ENCODE measurements at regions not wholly inside any gene's neighbourhood (a gene's known extent, or its start where the extent isn't known, plus 50 kb on each side); places are given as distances from the start of the nearest gene placed in this dataset.

- intact Hi-C loops (cut with micrococcal nuclease) = no loop called here
Observed at GRCh38 chr5:5575461-5575860, 153.0 kb downstream of the ICE1 start.

DNA sequence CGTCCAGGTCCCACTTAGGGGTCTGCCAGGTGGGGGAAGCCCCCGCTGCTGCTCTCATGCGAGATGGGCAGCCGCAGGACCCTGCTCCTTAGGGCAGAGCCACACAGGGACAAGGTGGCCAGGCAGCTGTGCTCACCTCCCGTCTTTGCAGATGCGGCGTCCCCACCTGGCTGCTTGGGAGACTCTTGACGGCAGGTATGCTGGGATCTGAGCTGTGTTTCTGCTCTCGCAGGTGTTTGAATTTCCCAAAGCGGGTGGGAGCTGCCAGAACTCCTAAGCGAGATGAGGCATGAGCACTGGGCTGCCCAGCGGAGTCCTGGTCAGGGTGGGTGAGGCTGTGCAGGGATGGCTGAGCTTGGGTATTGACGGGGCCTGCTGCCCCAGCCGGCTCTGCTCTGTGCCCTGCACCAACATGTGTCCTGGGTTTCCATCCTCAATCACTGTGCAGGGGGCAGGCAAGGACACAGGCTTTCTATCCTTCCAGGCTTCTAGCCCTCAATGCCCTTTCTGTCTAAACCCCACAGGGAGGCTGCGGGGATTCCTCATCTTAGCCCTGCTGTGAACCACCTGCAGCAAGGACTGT, 151.4 kb downstream of the ICE1 start:
- intact Hi-C loops (cut with micrococcal nuclease) = no loop called here

GRCh38 chr5:5572976-5573797, 150.7 kb downstream of the ICE1 start:
- intact Hi-C loops (cut with micrococcal nuclease) = no loop called here

- intact Hi-C loops (cut with micrococcal nuclease) = no loop called here
Observed at GRCh38 chr5:5572010-5572865, 149.8 kb downstream of the ICE1 start.

- intact Hi-C loops (cut with micrococcal nuclease) = no loop called here
Observed at GRCh38 chr5:5570646-5571045, 148.2 kb downstream of the ICE1 start.

DNA sequence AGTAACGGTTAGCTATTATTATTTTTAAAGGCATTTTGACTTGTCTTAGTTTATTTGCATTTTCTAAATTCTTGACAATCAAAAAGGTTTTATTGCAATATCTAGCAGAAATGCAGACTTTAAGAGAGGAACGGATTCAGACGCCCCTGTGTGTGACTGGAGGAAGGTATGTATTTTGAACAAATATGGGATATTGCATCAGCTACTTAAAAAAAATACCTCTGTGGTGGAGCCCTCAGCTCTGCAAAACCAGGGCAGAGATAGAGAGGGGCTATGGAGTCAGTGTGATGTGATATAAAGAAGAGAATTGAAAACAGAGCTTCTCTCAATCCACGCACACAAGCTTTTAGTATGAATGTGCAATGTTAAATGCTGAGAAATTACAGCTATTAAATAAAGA, 142.4 kb downstream of the ICE1 start:
- intact Hi-C loops (cut with micrococcal nuclease) = no loop called here

- intact Hi-C loops (cut with micrococcal nuclease) = no loop called here
Observed at GRCh38 chr5:5560016-5560415, 137.5 kb downstream of the ICE1 start.

DNA sequence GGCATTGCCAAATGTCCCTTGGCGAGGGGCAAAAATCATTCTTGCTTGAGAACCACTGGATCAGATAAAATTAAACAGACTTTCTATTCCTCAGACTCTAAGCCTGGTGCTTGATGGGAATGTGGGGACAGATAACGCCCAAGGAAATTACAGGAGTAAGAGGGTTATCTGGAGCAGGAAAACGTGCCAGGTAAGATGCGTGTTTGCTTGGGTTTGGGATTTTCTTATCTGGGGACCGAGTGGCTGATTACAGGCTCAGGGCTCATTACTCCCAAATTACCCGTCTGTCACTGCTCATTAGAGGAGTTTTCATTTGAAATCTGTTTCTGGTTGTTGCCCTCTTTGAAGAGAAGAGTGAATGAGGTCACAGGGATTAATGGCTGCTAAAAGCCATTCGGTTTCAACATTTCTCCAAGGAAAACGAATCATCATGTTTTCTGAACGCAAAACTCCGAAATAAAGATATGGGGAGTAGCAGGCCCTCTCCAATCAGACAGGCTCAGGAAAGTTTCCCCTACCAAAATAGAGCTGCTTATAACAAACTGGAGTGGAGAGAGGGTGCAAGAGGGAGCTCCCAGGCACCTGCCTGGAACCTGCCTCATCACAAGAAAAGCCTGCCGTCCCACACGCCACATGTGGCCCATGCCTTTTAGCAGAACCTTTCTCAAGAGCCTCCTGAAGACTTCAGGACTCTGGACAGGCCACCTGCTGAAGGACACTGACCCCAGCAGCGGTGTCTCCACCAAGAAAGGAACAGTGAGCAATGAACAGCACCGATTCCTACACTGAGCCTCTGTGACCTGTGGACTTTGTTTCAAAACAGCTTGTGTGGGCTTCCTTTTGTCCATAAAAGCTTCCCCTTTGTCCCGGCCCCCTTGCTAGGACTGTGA, 136.4 kb downstream of the ICE1 start:
- intact Hi-C loops (cut with micrococcal nuclease) = no loop called here

- intact Hi-C loops (cut with micrococcal nuclease) = no loop called here
Observed at GRCh38 chr5:5558102-5558501, 135.6 kb downstream of the ICE1 start.

DNA sequence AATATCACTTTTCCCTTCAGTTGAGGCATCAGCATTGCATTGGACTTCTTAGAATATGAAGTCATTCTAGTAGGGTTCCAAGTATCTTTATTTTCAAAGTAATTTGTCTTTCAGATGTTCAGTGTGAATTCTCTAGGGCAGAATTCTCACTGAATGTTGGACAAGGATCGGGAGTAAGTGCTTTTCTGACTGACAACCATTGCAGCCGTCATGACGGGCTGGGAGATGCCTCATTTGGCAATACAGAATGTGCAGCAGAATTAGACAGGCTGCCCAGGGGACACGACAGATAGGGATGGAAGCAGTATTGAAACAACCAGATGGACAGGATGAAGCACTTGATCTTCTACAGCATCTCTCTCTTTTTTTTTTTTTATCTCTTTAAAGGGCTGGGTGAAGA, 129.0 kb downstream of the ICE1 start:
- intact Hi-C loops (cut with micrococcal nuclease) = no loop called here

- intact Hi-C loops (cut with micrococcal nuclease) = no loop called here
Observed at GRCh38 chr5:5546408-5546807, 123.9 kb downstream of the ICE1 start.

- intact Hi-C loops (cut with micrococcal nuclease) = no loop called here
Observed at GRCh38 chr5:5544094-5544663, 121.7 kb downstream of the ICE1 start.

GRCh38 chr5:5542654-5543053, 120.2 kb downstream of the ICE1 start:
- intact Hi-C loops (cut with micrococcal nuclease) = no loop called here

DNA sequence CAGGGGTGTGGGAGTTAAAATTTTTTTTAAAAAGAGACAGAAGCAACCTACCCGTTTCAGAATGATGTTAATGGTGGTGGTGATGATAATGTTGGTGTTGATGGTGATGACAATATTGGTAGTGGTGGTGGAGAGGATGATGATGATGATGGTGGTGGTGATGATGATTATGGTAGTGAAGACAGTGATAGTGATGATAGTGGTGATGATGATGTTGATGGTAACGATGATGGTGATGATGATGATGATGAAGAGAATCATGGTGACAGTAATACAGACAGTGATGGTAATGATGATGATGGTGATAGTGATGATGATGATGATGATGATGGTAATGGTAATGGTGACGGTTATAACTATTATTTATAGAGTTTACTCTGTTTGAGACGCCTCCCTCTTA, 117.6 kb downstream of the ICE1 start:
- intact Hi-C loops (cut with micrococcal nuclease) = no loop called here
